Calu3 (cell line): ENCODE measurements at regions not wholly inside any gene's neighbourhood (a gene's known extent, or its start where the extent isn't known, plus 50 kb on each side); places are given as distances from the start of the nearest gene placed in this dataset.

Experiments
- BruUV-seq: library from RNA; stranded (reverse); fragments of 400-500 nt; replicated peaks from 2 replicates; lab custom pipeline; 2021; lab: Mats Ljungman, UMichigan
- CTCF ChIA-PET: fragments of 300-600 bp; sonication (Branson Sonifier 250); formaldehyde crosslinking; loops from one replicate; lab custom pipeline; 2022; ENCODE audit warnings: antibody characterized with exemption; lab: Charles Lee
- DNase-seq: peaks from one replicate; pipeline ENCODE4 v3.0.0; 2022
- H3K27ac Mint-ChIP-seq: one replicate; pipeline ENCODE4 v1.8.0; 2022; ENCODE audit warnings: mixed read lengths; ENCODE audit not compliant: unreplicated experiment
- H3K27me3 Mint-ChIP-seq: one replicate; pipeline ENCODE4 v1.8.0; 2022; ENCODE audit warnings: mixed read lengths; ENCODE audit not compliant: unreplicated experiment
- H3K36me3 Mint-ChIP-seq: one replicate; pipeline ENCODE4 v1.8.0; 2022; ENCODE audit warnings: mild to moderate bottlenecking, moderate library complexity, mixed read lengths; ENCODE audit not compliant: insufficient read depth, unreplicated experiment
- H3K4me1 Mint-ChIP-seq: one replicate; pipeline ENCODE4 v1.8.0; 2022; ENCODE audit warnings: mild to moderate bottlenecking, low read depth, mixed read lengths; ENCODE audit not compliant: unreplicated experiment
- H3K4me3 Mint-ChIP-seq: one replicate; pipeline ENCODE4 v1.8.0; 2022; ENCODE audit warnings: mild to moderate bottlenecking, low read depth, moderate library complexity, mixed read lengths; ENCODE audit not compliant: unreplicated experiment
- H3K9me3 Mint-ChIP-seq: one replicate; pipeline ENCODE4 v1.8.0; 2022; ENCODE audit warnings: low read depth, mixed read lengths; ENCODE audit not compliant: unreplicated experiment
- CTCF ChIP-seq: fragments of 200-600 bp; IDR thresholded peaks from one replicate; pipeline ENCODE4 v1.8.0; 2022; ENCODE audit warnings: antibody characterized with exemption; ENCODE audit not compliant: unreplicated experiment
- intact Hi-C: fragments of 100-400 bp; cut with micrococcal nuclease; formaldehyde crosslinking; loops from one replicate; pipeline ENCODE4 v1.10.0; 2022; ENCODE audit not compliant: unreplicated experiment

GRCh38 chr19:33910922-33911321 is 114.3 kb downstream of the KCTD15 start:
- CTCF ChIA-PET = no interaction called here
- DNase-seq = no peak
- no peaks in the 10 kb centered on the region for H3K36me3 Mint-ChIP-seq
- H3K4me3 Mint-ChIP-seq = no peak overlapping the region
- H3K27ac Mint-ChIP-seq = no peak overlapping the region
- no peaks in the 10 kb centered on the region for H3K9me3 Mint-ChIP-seq
- intact Hi-C loops = no loop called here
- no peaks in the 10 kb centered on the region for H3K4me1 Mint-ChIP-seq
- BruUV-seq = no TSS peak
- H3K27me3 Mint-ChIP-seq = peaks cover 62% of the 10 kb centered on the region
- no peak for TF ChIP-seq CTCF

- CTCF ChIA-PET = no interaction called here
- no peaks in the 10 kb centered on the region for H3K9me3 Mint-ChIP-seq
- TF ChIP-seq CTCF = no peak
- H3K27ac Mint-ChIP-seq = no peak overlapping the region
- intact Hi-C loops = no loop called here
- H3K4me3 Mint-ChIP-seq = no peak overlapping the region
- BruUV-seq = no TSS peak
- DNase-seq = no peak
- no peaks in the 10 kb centered on the region for H3K36me3 Mint-ChIP-seq
- H3K4me1 Mint-ChIP-seq = no peaks in the 10 kb centered on the region
- H3K27me3 Mint-ChIP-seq = peaks cover 63% of the 10 kb centered on the region
Measured at GRCh38 chr19:33914599-33914998, 117.9 kb downstream of the KCTD15 start.

- no peaks in the 10 kb centered on the region for H3K9me3 Mint-ChIP-seq
- DNase-seq = no peak
- intact Hi-C loops = no loop called here
- H3K4me1 Mint-ChIP-seq = no peaks in the 10 kb centered on the region
- no peak overlapping the region for H3K4me3 Mint-ChIP-seq
- H3K27ac Mint-ChIP-seq = no peak overlapping the region
- no peak for TF ChIP-seq CTCF
- CTCF ChIA-PET = no interaction called here
- H3K36me3 Mint-ChIP-seq = no peaks in the 10 kb centered on the region
- no TSS peak for BruUV-seq
- peaks cover 79% of the 10 kb centered on the region for H3K27me3 Mint-ChIP-seq
Measured at GRCh38 chr19:33916792-33917191, 120.1 kb downstream of the KCTD15 start.

GRCh38 chr19:33919291-33919690 is 122.6 kb downstream of the KCTD15 start:
- no peaks in the 10 kb centered on the region for H3K36me3 Mint-ChIP-seq
- no TSS peak for BruUV-seq
- no peak for DNase-seq
- intact Hi-C loops = no loop called here
- H3K27me3 Mint-ChIP-seq = peaks cover 74% of the 10 kb centered on the region
- no peak for TF ChIP-seq CTCF
- H3K27ac Mint-ChIP-seq = no peak overlapping the region
- no peaks in the 10 kb centered on the region for H3K9me3 Mint-ChIP-seq
- CTCF ChIA-PET = no interaction called here
- H3K4me1 Mint-ChIP-seq = no peaks in the 10 kb centered on the region
- H3K4me3 Mint-ChIP-seq = no peak overlapping the region
